IMR-90 (cell line): ENCODE measurements at regions not wholly inside any gene's neighbourhood (a gene's known extent, or its start where the extent isn't known, plus 50 kb on each side); places are given as distances from the start of the nearest gene placed in this dataset.

Experiments used
- FOS ChIP-seq: fragments of 150-350 bp; IDR thresholded peaks from 2 replicates; pipeline ENCODE4 v1.6.1; 2016; ENCODE audit warnings: low read depth, low read length
- MXI1 ChIP-seq: IDR thresholded peaks from 2 replicates; pipeline ENCODE4 v1.6.1; 2012; ENCODE audit warnings: low read depth, mild to moderate bottlenecking, low read length, moderate library complexity, borderline replicate concordance
- SMC3 ChIP-seq: fragments of 150-350 bp; IDR thresholded peaks from 2 replicates; pipeline ENCODE4 v1.6.1; 2016; ENCODE audit warnings: low read depth, mild to moderate bottlenecking, antibody characterized with exemption, low read length, moderate library complexity
- TF ChIP-seq, protein P1 (sequence below): conservative IDR thresholded peaks from 2 replicates; pipeline ENCODE4 v1.5.1; 2012; ENCODE audit warnings: mild to moderate bottlenecking, low read depth, low read length, improper control_type of control experiment
- TF ChIP-seq, protein P2 (sequence below): fragments of 150-350 bp; IDR thresholded peaks from 2 replicates; pipeline ENCODE4 v1.6.1; 2016; ENCODE audit warnings: low read depth, mild to moderate bottlenecking, low read length, moderate library complexity, borderline replicate concordance

DNA sequence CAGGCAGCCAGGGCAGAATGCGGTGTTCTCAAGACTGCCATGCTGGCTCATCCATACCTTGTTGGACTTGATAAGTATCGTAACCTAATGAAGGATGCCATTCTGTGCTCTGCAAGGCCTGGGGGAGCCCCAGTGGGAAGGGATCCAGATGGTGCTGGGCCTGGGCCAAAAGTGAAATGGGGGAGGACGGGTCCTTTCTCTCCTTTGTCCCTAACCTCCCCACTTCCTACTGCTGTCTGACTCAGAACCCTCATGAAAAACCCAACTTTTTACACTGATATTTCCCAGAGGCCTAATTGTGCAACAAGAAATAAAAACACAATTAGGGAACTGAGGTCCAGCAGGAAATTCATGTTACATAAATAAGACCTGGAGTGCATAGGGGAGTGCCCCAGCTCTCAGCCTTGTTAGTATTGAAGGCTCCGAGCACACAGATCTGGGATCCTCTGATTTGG, 193.7 kb upstream of the SVIL start:
- TF ChIP-seq FOS (no peak), SMC3 (no peak), MXI1 (no peak)
- TF ChIP-seq, protein P1, sequence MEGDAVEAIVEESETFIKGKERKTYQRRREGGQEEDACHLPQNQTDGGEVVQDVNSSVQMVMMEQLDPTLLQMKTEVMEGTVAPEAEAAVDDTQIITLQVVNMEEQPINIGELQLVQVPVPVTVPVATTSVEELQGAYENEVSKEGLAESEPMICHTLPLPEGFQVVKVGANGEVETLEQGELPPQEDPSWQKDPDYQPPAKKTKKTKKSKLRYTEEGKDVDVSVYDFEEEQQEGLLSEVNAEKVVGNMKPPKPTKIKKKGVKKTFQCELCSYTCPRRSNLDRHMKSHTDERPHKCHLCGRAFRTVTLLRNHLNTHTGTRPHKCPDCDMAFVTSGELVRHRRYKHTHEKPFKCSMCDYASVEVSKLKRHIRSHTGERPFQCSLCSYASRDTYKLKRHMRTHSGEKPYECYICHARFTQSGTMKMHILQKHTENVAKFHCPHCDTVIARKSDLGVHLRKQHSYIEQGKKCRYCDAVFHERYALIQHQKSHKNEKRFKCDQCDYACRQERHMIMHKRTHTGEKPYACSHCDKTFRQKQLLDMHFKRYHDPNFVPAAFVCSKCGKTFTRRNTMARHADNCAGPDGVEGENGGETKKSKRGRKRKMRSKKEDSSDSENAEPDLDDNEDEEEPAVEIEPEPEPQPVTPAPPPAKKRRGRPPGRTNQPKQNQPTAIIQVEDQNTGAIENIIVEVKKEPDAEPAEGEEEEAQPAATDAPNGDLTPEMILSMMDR = no peak
- TF ChIP-seq, protein P2, sequence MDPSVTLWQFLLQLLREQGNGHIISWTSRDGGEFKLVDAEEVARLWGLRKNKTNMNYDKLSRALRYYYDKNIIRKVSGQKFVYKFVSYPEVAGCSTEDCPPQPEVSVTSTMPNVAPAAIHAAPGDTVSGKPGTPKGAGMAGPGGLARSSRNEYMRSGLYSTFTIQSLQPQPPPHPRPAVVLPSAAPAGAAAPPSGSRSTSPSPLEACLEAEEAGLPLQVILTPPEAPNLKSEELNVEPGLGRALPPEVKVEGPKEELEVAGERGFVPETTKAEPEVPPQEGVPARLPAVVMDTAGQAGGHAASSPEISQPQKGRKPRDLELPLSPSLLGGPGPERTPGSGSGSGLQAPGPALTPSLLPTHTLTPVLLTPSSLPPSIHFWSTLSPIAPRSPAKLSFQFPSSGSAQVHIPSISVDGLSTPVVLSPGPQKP = no peak
